HepG2 (cell line): ENCODE measurements at regions not wholly inside any gene's neighbourhood (a gene's known extent, or its start where the extent isn't known, plus 50 kb on each side); places are given as distances from the start of the nearest gene placed in this dataset.

Experiments
- ATAC-seq: fragments of 200-7000 bp; cut with Tn5 transposase; 3 replicates; pipeline ENCODE4 v1.9.1; 2020; ENCODE audit warnings: mild to moderate bottlenecking, moderate library complexity
- BruUV-seq: library from RNA; stranded (reverse); fragments of 400-500 nt; replicated peaks from 2 replicates; lab custom pipeline; 2021; lab: Mats Ljungman, UMichigan
- CTCF ChIA-PET: fragments of 300-600 bp; formaldehyde crosslinking; extraction: SDS; loops from one replicate; lab custom pipeline; 2021; ENCODE audit warnings: low total read pairs, inconsistent platforms, low intra/inter-chr PET ratio; lab: Yijun Ruan, JAX
- POLR2A ChIA-PET: fragments of 350-600 bp; sonication (Branson Sonifier 250); formaldehyde crosslinking; loops from one replicate; lab custom pipeline; 2020; ENCODE audit warnings: antibody characterized with exemption, inconsistent platforms; lab: Yijun Ruan, JAX
- DNase-seq: peaks from one replicate; pipeline ENCODE4 v3.0.0-alpha.2; 2015; ENCODE audit warnings: low spot score
- FAIRE-seq: peaks from 3 replicates; lab custom pipeline; 2011; peaks lifted over from hg19 to GRCh38; lab: Jason Lieb, UNC
- H2AFZ ChIP-seq: one replicate; pipeline ENCODE4 v1.6.1; 2011; ENCODE audit warnings: low read length, inconsistent platforms
- H3K27ac ChIP-seq: fragments of 300-600 bp; 3 replicates; pipeline ENCODE4 v1.8.0; 2011; ENCODE audit warnings: mixed run types, mild to moderate bottlenecking, mixed read lengths, low read length, inconsistent platforms; ENCODE audit not compliant: insufficient read depth; ENCODE audit errors: extremely low read length
- H3K27me3 ChIP-seq, 2 experiments: fragments of 200-600 bp in 1 of 2; 2 replicates in 1 of 2; 3 replicates in 1 of 2; pipeline versions ENCODE4 v1.6.0 to v1.8.0; 2011; ENCODE audit warnings: low read length in 2 of 2, mild to moderate bottlenecking in 2 of 2, moderate library complexity in 2 of 2, inconsistent platforms in 1 of 2; ENCODE audit not compliant: insufficient read depth in 2 of 2, control insufficient read depth in 1 of 2
- H3K36me3 ChIP-seq, 2 experiments: fragments of 200-600 bp in 1 of 2; replicated peaks in 1 of 2; 2 replicates in 1 of 2; 3 replicates in 1 of 2; pipeline versions ENCODE4 v1.5.1 to v1.8.0; 2011; ENCODE audit warnings: low read length in 2 of 2, inconsistent platforms in 1 of 2; ENCODE audit not compliant: insufficient read depth in 2 of 2, control insufficient read depth in 1 of 2
- H3K4me1 ChIP-seq: 2 replicates; pipeline ENCODE4 v1.5.1; 2012; ENCODE audit warnings: low read length, inconsistent platforms; ENCODE audit not compliant: insufficient read depth
- H3K4me2 ChIP-seq: 2 replicates; pipeline ENCODE4 v1.6.0; 2011; ENCODE audit warnings: low read depth, low read length, inconsistent platforms
- H3K4me3 ChIP-seq, 3 experiments: fragments of 200-600 bp in 1 of 3; sonication (generic), shearing (Covaris generic) in 1 of 3; replicated peaks in 1 of 3; 2 replicates each; pipeline ENCODE4 v1.5.1; 2011 to 2016; ENCODE audit warnings: low read length in 3 of 3, inconsistent platforms in 2 of 3, low read depth in 2 of 3, mild to moderate bottlenecking in 2 of 3, control low read depth in 1 of 3, mixed read lengths in 1 of 3; ENCODE audit not compliant: insufficient read depth in 1 of 3
- H3K79me2 ChIP-seq: one replicate; pipeline ENCODE4 v1.6.1; 2011; ENCODE audit warnings: low read length, inconsistent platforms; ENCODE audit not compliant: insufficient read depth
- H3K9ac ChIP-seq: 2 replicates; pipeline ENCODE4 v1.6.0; 2011; ENCODE audit warnings: mild to moderate bottlenecking, low read depth, low read length, inconsistent platforms; ENCODE audit not compliant: insufficient read depth
- H3K9me3 ChIP-seq: 2 replicates; pipeline ENCODE4 v1.5.1; 2012; ENCODE audit warnings: mild to moderate bottlenecking, low read length
- H4K20me1 ChIP-seq: 2 replicates; pipeline ENCODE4 v1.6.0; 2011; ENCODE audit warnings: inconsistent platforms, mild to moderate bottlenecking, low read length, moderate library complexity; ENCODE audit not compliant: insufficient read depth
- ASH2L ChIP-seq: fragments of 300-600, 200-600 bp; sonication (generic); IDR thresholded peaks from 2 replicates; pipeline ENCODE4 v1.7.0; 2017; ENCODE audit warnings: low read depth, mild to moderate bottlenecking, moderate library complexity, mixed read lengths, low read length; ENCODE audit not compliant: insufficient read length
- ELF4 ChIP-seq: sonication (generic); formaldehyde crosslinking; IDR thresholded peaks from 2 replicates; pipeline ENCODE4 v1.5.0; 2020; ENCODE audit warnings: missing genetic modification reagents, mild to moderate bottlenecking, moderate library complexity, borderline replicate concordance
- HNF4A ChIP-seq: sonication (generic); formaldehyde crosslinking; IDR thresholded peaks from 2 replicates; pipeline ENCODE4 v1.4.0; 2020; ENCODE audit warnings: missing genetic modification reagents
- ISL2 ChIP-seq: sonication (generic); formaldehyde crosslinking; IDR thresholded peaks from 2 replicates; pipeline ENCODE4 v1.5.0; 2020; ENCODE audit warnings: missing genetic modification reagents
- NCOR1 ChIP-seq: fragments of 200-600 bp; sonication (generic); IDR thresholded peaks from 2 replicates; pipeline ENCODE4 v1.7.0; 2017; ENCODE audit warnings: antibody characterized with exemption, low read length, borderline replicate concordance
- SKI ChIP-seq: fragments of 450-650 bp; IDR thresholded peaks from one replicate; pipeline ENCODE4 v1.6.1; 2018; ENCODE audit warnings: mild to moderate bottlenecking; ENCODE audit not compliant: partially characterized antibody
- TFDP1 ChIP-seq: IDR thresholded peaks from 2 replicates; pipeline ENCODE4 v1.6.1; 2016; ENCODE audit warnings: missing compliant biosample characterization, missing genetic modification reagents, borderline replicate concordance
- TGIF2 ChIP-seq: IDR thresholded peaks from 2 replicates; pipeline ENCODE4 v1.6.1; 2016; ENCODE audit warnings: control low read depth, missing compliant biosample characterization
- ZNF136 ChIP-seq: sonication (generic); formaldehyde crosslinking; IDR thresholded peaks from 2 replicates; pipeline ENCODE4 v1.8.1; 2022; ENCODE audit warnings: low read depth, mild to moderate bottlenecking, moderate library complexity, missing genetic modification reagents
- ZNF343 ChIP-seq: sonication (generic); formaldehyde crosslinking; IDR thresholded peaks from 2 replicates; pipeline ENCODE4 v1.4.0; 2020; ENCODE audit warnings: mild to moderate bottlenecking, missing genetic modification reagents
- ZNF567 ChIP-seq: sonication (generic); formaldehyde crosslinking; IDR thresholded peaks from 2 replicates; pipeline ENCODE4 v1.8.1; 2023; ENCODE audit warnings: mild to moderate bottlenecking, missing genetic modification reagents, borderline replicate concordance
- ZNF576 ChIP-seq: sonication (generic); formaldehyde crosslinking; IDR thresholded peaks from 2 replicates; pipeline ENCODE4 v1.4.0; 2020; ENCODE audit warnings: mild to moderate bottlenecking, missing genetic modification reagents
- ZNF75D ChIP-seq: sonication (generic); formaldehyde crosslinking; IDR thresholded peaks from 2 replicates; pipeline ENCODE4 v1.8.1; 2023; ENCODE audit warnings: missing genetic modification reagents, mild to moderate bottlenecking, borderline replicate concordance
- WGBS: methylation state at CpG from one replicate; pipeline ENCODE4 v1.1.6; 2017; ENCODE audit warnings: low lambda C conversion rate; 5-methylcytosine and 5-hydroxymethylcytosine counted together
- in situ Hi-C: cut with HindIII; loops from 2 replicates; pipeline ENCODE4 v1.10.0; 2017; ENCODE audit warnings: low pct_unique_long_range_greater_than_20kb; ENCODE audit not compliant: extremely low pct_ligation_motif_present
- intact Hi-C: fragments of 100-400 bp; cut with micrococcal nuclease; formaldehyde crosslinking; loops from one replicate; pipeline ENCODE4 v1.10.0; 2022; ENCODE audit not compliant: unreplicated experiment

GRCh38 chr7:26434974-26435373, 143.3 kb downstream of the SNX10 start:
- intact Hi-C loops (no loop called here), in situ Hi-C loops (no loop called here)
- no peak for TF ChIP-seq HNF4A (CRISPR knock-in tag)
- no peak for TF ChIP-seq ZNF136 (CRISPR knock-in tag)
- TF ChIP-seq ELF4 = no peak
- no peak for TF ChIP-seq NCOR1
- TF ChIP-seq ZNF576 (CRISPR knock-in tag) = no peak
- no peak for TF ChIP-seq ZNF75D (CRISPR knock-in tag)
- no peak for TF ChIP-seq ZNF343
- TF ChIP-seq ISL2 (CRISPR knock-in tag) = no peak
- no peak for TF ChIP-seq TFDP1 (CRISPR knock-in tag)
- TF ChIP-seq ZNF567 (CRISPR knock-in tag) = no peak
- no peak for TF ChIP-seq ASH2L
- TF ChIP-seq SKI = no peak
- TF ChIP-seq TGIF2 (CRISPR knock-in tag) = no peak
- Histone ChIP-seq H3K4me3 (no peak overlapping the region), H3K79me2 (no peaks in the 10 kb centered on the region), H3K36me3 (no peaks in the 10 kb centered on the region), H3K9me3 (no peaks in the 10 kb centered on the region), H3K4me1 (no peaks in the 10 kb centered on the region), H2AFZ (no peak overlapping the region), H3K4me2 (no peak overlapping the region), H3K27ac (no peak overlapping the region), H4K20me1 (no peaks in the 10 kb centered on the region), H3K27me3 (peaks cover 0 to 2% of the 10 kb centered on the region in 2 experiments; a peak in 2 of 5 replicates), H3K9ac (no peak overlapping the region)
- ChIA-PET CTCF (no interaction called here), POLR2A (no interaction called here)
- FAIRE-seq = no peak
- ATAC-seq = no peak
- 15% methylated on average over 3 of the region's 3 CpGs for WGBS
- DNase-seq = no peak
- BruUV-seq = no TSS peak
